ENCODE measurements at regions not wholly inside any gene's neighbourhood (a gene's known extent, or its start where the extent isn't known, plus 50 kb on each side); places are given as distances from the start of the nearest gene placed in this dataset.

- Histone ChIP-seq H3K27ac (no peak overlapping the region), H3K27me3 (no peaks in the 10 kb centered on the region), H3K9me3 (no peaks in the 10 kb centered on the region), H3K36me3 (no peaks in the 10 kb centered on the region), H3K4me3 (no peak overlapping the region), H3K4me1 (ENCODE audit: insufficient read depth) (no peaks in the 10 kb centered on the region)
- no peak for DNase-seq
- intact Hi-C loops (cut with DNase I): no loop called here
- TF ChIP-seq POLR2A (IDR thresholded peaks at IDR 0.05): no peak
- TF ChIP-seq CTCF (IDR thresholded peaks at IDR 0.05): no peak
- no peak for TF ChIP-seq EP300 (IDR thresholded peaks at IDR 0.05)
- 21 to 43% (median 30%) methylated on average over 4 of the region's 4 CpGs for WGBS, 3 donors
Measured at GRCh38 chr3:59510576-59510975, 460.8 kb upstream of the CFAP20DC start.

GRCh38 chr3:59508273-59508672 is 458.4 kb upstream of the CFAP20DC start:
- TF ChIP-seq EP300 (IDR thresholded peaks at IDR 0.05): no peak
- TF ChIP-seq CTCF (IDR thresholded peaks at IDR 0.05): no peak
- no peak for TF ChIP-seq POLR2A (IDR thresholded peaks at IDR 0.05)
- Histone ChIP-seq H3K4me1 (ENCODE audit: insufficient read depth) (no peaks in the 10 kb centered on the region), H3K27ac (no peak overlapping the region), H3K4me3 (no peak overlapping the region), H3K36me3 (no peaks in the 10 kb centered on the region), H3K9me3 (no peaks in the 10 kb centered on the region), H3K27me3 (no peaks in the 10 kb centered on the region)
- intact Hi-C loops (cut with DNase I): no loop called here
- DNase-seq: no peak
- 68 to 76% (median 71%) methylated on average over 10 of the region's 10 CpGs for WGBS, 3 donors

GRCh38 chr3:59506191-59506590 is 456.4 kb upstream of the CFAP20DC start:
- H3K36me3 ChIP-seq: no peaks in the 10 kb centered on the region
- TF ChIP-seq CTCF (IDR thresholded peaks at IDR 0.05) (no peak), EP300 (IDR thresholded peaks at IDR 0.05) (no peak), POLR2A (IDR thresholded peaks at IDR 0.05) (no peak)
- H3K27ac ChIP-seq: no peak overlapping the region
- no peak overlapping the region for H3K4me3 ChIP-seq
- H3K4me1 ChIP-seq (ENCODE audit: insufficient read depth): no peaks in the 10 kb centered on the region
- 84 to 87% (median 85%) methylated on average over 5 of the region's 5 CpGs for WGBS, 3 donors
- no peaks in the 10 kb centered on the region for H3K27me3 ChIP-seq
- intact Hi-C loops (cut with DNase I): no loop called here
- H3K9me3 ChIP-seq: no peaks in the 10 kb centered on the region
- DNase-seq: no peak

GRCh38 chr3:59503441-59503840 is 453.6 kb upstream of the CFAP20DC start:
- no peak for TF ChIP-seq EP300 (IDR thresholded peaks at IDR 0.05)
- TF ChIP-seq CTCF (IDR thresholded peaks at IDR 0.05): no peak
- no peak for TF ChIP-seq POLR2A (IDR thresholded peaks at IDR 0.05)
- no peak overlapping the region for H3K27ac ChIP-seq
- intact Hi-C loops (cut with DNase I): no loop called here
- no peaks in the 10 kb centered on the region for H3K27me3 ChIP-seq
- H3K9me3 ChIP-seq: no peaks in the 10 kb centered on the region
- H3K4me3 ChIP-seq: no peak overlapping the region
- H3K4me1 ChIP-seq (ENCODE audit: insufficient read depth): no peaks in the 10 kb centered on the region
- no peaks in the 10 kb centered on the region for H3K36me3 ChIP-seq
- no peak for DNase-seq
- WGBS, 3 donors: 97% methylated on average over 3 of the region's 3 CpGs

- H3K36me3 ChIP-seq: no peaks in the 10 kb centered on the region
- no peaks in the 10 kb centered on the region for H3K4me1 ChIP-seq (ENCODE audit: insufficient read depth)
- H3K9me3 ChIP-seq: no peaks in the 10 kb centered on the region
- TF ChIP-seq POLR2A (IDR thresholded peaks at IDR 0.05) (no peak), CTCF (IDR thresholded peaks at IDR 0.05) (no peak), EP300 (IDR thresholded peaks at IDR 0.05) (no peak)
- H3K4me3 ChIP-seq: no peak overlapping the region
- intact Hi-C loops (cut with DNase I): no loop called here
- 32 to 41% (median 35%) methylated on average over 4 of the region's 4 CpGs for WGBS, 3 donors
- no peak overlapping the region for H3K27ac ChIP-seq
- no peaks in the 10 kb centered on the region for H3K27me3 ChIP-seq
- DNase-seq: no peak
Measured at GRCh38 chr3:59502806-59503205, 453.0 kb upstream of the CFAP20DC start.
